GM13976 (cell line): ENCODE measurements at regions not wholly inside any gene's neighbourhood (a gene's known extent, or its start where the extent isn't known, plus 50 kb on each side); places are given as distances from the start of the nearest gene placed in this dataset.

Experiments used
- DNase-seq: peaks from one replicate; pipeline ENCODE4 v3.0.0; 2012; ENCODE audit warnings: low spot score
- in situ Hi-C: fragments of 300-500 bp; cut with MboI; formaldehyde crosslinking; loops from one replicate; pipeline ENCODE4 v1.12.0; 2022; ENCODE audit warnings: low sequenced_read_pairs, mixed read lengths, inconsistent platforms; ENCODE audit not compliant: unreplicated experiment
- TF ChIP-seq, protein P1 (sequence below): IDR thresholded peaks from 2 replicates; pipeline ENCODE4 v1.5.1; 2012; ENCODE audit warnings: borderline replicate concordance, mild to moderate bottlenecking; ENCODE audit not compliant: insufficient read depth; ENCODE audit errors: extremely low read depth, missing control alignments, control extremely low read depth

DNA sequence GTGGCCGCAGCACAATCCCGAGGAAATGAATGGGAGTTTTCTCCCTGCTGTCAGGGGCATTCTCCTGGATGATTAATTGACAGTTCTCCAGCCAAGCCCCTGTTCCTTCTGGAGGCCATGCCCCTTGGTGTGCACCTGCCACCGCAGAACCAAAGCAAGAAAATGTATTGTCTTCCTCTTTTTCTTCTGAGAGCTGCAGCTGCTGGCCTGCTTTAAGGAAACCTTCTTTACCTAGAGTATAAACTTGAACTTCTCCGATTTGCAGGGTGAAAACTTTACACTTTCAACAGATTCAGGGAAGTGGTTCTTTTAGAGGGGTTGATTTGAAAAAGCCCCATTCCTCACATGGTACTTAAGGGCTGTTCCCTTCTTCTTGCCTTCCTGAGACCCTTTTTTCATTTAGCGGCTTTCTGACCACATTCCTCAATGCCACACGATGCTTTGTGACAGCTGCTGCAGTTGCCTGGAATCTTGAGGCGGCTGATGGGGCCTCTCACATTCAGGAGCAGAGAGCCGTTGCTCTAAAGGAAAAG is 402.8 kb downstream of the TXNL1 start:
- TF ChIP-seq, protein P1, sequence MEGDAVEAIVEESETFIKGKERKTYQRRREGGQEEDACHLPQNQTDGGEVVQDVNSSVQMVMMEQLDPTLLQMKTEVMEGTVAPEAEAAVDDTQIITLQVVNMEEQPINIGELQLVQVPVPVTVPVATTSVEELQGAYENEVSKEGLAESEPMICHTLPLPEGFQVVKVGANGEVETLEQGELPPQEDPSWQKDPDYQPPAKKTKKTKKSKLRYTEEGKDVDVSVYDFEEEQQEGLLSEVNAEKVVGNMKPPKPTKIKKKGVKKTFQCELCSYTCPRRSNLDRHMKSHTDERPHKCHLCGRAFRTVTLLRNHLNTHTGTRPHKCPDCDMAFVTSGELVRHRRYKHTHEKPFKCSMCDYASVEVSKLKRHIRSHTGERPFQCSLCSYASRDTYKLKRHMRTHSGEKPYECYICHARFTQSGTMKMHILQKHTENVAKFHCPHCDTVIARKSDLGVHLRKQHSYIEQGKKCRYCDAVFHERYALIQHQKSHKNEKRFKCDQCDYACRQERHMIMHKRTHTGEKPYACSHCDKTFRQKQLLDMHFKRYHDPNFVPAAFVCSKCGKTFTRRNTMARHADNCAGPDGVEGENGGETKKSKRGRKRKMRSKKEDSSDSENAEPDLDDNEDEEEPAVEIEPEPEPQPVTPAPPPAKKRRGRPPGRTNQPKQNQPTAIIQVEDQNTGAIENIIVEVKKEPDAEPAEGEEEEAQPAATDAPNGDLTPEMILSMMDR: no peak
- in situ Hi-C loops: no loop called here
- no peak for DNase-seq

DNA sequence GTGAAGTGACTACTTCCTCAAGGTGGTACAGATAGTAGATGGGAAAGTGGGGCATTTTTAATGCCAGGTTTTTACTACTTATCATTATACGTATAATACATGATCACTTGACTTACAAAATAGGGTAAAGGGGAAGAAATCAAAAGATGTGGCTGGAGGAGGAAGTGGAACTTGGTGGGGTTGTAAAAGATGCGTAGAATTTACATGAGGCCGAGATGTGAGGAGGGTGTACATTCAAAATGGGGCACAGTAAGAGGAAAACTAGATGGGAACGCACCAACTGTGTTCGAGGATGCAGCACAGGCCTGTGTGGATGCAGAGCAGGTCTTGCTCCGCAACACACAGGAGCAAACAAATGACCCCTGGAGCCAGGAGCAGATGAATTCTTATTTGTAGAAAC is 403.3 kb downstream of the TXNL1 start:
- DNase-seq: no peak
- in situ Hi-C loops: no loop called here
- TF ChIP-seq, protein P1: no peak

DNA sequence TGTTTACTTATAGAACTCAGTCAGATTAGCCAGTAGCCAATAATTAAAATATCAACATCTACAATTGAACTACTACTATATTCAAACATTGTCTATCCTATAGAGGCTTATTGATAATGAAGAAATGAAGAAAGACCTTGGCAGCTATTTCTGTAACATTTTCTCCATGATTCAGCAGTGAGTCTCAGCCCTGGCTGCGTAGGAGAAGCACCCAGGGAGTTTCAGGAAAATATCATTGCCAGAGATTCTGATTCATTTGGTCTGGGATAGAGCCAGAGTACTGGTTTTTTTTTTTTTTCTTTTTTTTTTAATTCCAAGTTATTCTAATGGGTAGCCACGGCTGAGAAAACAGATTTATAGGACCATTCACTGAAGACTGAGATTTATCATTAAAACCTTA is 404.8 kb downstream of the TXNL1 start:
- TF ChIP-seq, protein P1: no peak
- in situ Hi-C loops: no loop called here
- DNase-seq: no peak

DNA sequence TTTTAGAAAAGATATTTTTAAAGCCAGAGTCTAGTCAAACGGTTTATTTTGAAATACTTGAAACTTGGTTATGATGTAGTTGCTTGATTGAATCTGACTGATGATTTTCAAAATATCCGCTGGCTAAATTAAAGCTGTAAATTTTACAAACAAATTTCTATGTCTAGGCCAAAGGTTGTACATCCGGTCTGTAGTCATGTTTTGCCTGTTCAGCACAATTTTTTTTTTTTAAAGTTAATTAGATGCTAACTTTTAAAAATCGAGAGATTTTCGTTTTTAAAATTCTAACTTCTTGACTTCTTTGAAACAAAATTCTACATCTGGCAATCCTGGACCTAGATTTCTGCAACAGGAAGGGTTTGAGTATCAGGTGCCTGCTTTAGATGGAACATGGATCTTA is 412.4 kb downstream of the TXNL1 start:
- in situ Hi-C loops: no loop called here
- no peak for DNase-seq
- TF ChIP-seq, protein P1: no peak

DNA sequence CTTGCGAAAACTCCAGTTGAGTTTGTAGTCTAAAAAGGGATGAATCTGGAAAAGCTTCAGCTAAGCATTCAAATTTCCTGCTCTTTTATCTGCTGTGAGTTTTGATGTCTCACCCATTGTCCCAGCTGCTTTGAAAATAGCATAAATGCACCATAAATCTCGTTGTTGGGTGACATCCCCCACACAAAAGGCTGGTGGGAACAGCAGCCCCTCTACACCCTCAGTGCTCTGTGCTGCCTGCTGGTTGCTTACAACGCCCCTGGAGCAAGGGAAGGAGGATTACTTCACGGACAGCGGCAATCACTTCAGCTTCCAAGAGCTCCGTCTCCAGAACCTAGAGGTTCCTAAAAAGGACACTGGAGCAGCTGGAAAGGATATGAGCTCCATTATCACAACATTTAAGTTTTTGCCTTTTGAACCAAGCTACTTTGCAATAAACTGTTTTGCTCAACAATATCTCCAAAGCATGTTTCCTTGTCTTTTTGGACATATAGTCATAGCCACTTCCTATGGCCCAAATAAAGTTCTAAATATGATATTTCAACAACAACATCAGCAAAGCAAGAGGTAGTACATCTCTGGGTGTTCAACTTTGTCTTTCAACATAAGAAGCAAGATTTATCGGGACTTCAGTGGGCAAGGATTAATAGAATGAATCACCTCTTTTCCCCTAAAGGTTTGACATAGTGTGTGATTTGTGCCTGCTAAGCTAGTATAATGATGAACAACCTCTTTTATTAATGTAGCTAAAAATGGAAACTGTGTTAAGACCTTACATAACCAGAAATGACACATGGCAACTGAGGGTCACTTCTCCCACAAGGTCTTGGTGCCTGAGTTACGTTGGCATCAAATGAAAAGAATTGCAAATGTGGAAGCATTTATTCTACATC is 413.5 kb downstream of the TXNL1 start:
- no peak for DNase-seq
- in situ Hi-C loops: no loop called here
- TF ChIP-seq, protein P1: no peak

DNA sequence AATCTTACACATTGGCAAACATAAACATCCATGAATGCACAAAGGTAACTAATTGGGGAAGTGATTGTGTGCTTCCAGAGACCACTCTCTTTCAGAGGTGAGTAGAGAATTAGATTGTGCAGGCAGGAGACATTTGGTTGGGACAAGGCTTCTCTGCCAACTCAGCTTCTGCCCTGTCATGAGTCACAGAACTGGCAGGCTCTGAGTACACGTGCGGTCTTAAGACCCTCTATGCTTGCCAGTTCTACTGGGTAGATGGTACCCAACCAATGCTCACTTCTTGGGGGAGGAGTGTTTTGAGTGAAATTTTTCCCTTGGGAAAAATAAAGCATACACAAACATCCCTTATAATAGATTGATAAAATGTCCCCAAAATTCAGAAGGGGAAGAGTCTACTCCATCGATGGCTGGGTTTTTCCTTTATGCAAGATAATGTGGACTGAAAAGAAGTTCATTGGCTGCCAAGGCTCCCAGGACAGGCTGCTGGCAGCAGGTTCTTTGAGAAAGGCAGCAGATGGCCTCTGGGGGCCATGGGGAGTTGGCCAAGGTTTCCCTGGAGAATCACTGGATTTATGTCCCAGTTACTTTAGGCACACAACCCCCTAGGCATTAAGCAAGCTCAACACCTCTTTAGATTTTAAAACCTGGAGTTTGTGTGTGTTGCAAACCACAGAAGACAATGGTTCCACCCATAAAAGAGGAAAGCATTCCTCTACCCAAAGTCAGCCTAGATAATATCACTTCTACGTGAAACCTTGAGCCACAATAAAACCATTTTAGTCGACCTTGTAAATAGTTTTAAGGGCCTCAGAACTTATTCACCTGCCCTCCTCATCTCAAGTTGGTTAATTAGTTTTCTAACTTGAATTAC is 417.0 kb downstream of the TXNL1 start:
- DNase-seq: no peak

More for the DNA sequence above, 417.0 kb downstream of the TXNL1 start:
- in situ Hi-C loops: no loop called here
- TF ChIP-seq, protein P1: no peak
